Colonic mucosa (tissue), 4 donors: ENCODE measurements at regions not wholly inside any gene's neighbourhood (a gene's known extent, or its start where the extent isn't known, plus 50 kb on each side); places are given as distances from the start of the nearest gene placed in this dataset.

ENCODE experiments used
- DNase-seq: peaks from one replicate; pipeline ENCODE4 v3.0.0-alpha.2; 2020
- H3K27ac ChIP-seq: fragments of 200-600 bp; one replicate; pipeline ENCODE4 v1.8.0; 2021
- H3K27me3 ChIP-seq: fragments of 200-600 bp; one replicate; pipeline ENCODE4 v1.8.0; 2021
- H3K36me3 ChIP-seq: fragments of 200-600 bp; one replicate; pipeline ENCODE4 v1.8.0; 2021
- H3K4me1 ChIP-seq: fragments of 200-600 bp; one replicate; pipeline ENCODE4 v1.8.0; 2021; ENCODE audit warnings: mild to moderate bottlenecking
- H3K4me3 ChIP-seq: fragments of 200-600 bp; one replicate; pipeline ENCODE4 v1.8.0; 2021
- H3K9ac ChIP-seq, 2 donors: one replicate each; pipeline ENCODE4 v1.7.0; 2013; ENCODE audit warnings: control low read depth in 2 of 2, low read depth in 2 of 2, low read length in 2 of 2
- H3K9me3 ChIP-seq: fragments of 200-600 bp; one replicate; pipeline ENCODE4 v1.8.0; 2021
- CTCF ChIP-seq: fragments of 200-600 bp; IDR thresholded peaks from one replicate; pipeline ENCODE4 v1.8.0; 2022; ENCODE audit warnings: antibody characterized with exemption, mild to moderate bottlenecking
- intact Hi-C: fragments of 100-400 bp; cut with DNase I; formaldehyde crosslinking; loops from one replicate; pipeline ENCODE4 v1.14.1; 2022
- donor health status: healthy.
- donor health status: DM: no; HTN: no; CAD: no.
- donor health status: DM: no; HTN: no; CAD: no.

GRCh38 chr2:33672896-33673295 is 73.8 kb upstream of the FAM98A start:
- Histone ChIP-seq H3K9ac (no peak overlapping the region), H3K9me3 (no peaks in the 10 kb centered on the region), H3K4me1 (no peaks in the 10 kb centered on the region), H3K27me3 (no peaks in the 10 kb centered on the region), H3K36me3 (no peaks in the 10 kb centered on the region), H3K4me3 (no peak overlapping the region), H3K27ac (no peak overlapping the region)
- DNase-seq, result no peak
- intact Hi-C loops, result no loop called here
- no peak for TF ChIP-seq CTCF

GRCh38 chr2:33672389-33672788 is 73.3 kb upstream of the FAM98A start:
- intact Hi-C loops, result no loop called here
- no peak overlapping the region for H3K4me3 ChIP-seq
- H3K27ac ChIP-seq, result no peak overlapping the region
- H3K9ac ChIP-seq, result no peak overlapping the region
- no peaks in the 10 kb centered on the region for H3K27me3 ChIP-seq
- no peak for DNase-seq
- H3K9me3 ChIP-seq, result no peaks in the 10 kb centered on the region
- no peaks in the 10 kb centered on the region for H3K4me1 ChIP-seq
- no peak for TF ChIP-seq CTCF
- H3K36me3 ChIP-seq, result no peaks in the 10 kb centered on the region

- Histone ChIP-seq H3K27ac (no peak overlapping the region), H3K9me3 (no peaks in the 10 kb centered on the region), H3K4me3 (no peak overlapping the region), H3K27me3 (no peaks in the 10 kb centered on the region), H3K4me1 (no peaks in the 10 kb centered on the region), H3K9ac (no peak overlapping the region), H3K36me3 (no peaks in the 10 kb centered on the region)
- intact Hi-C loops, result no loop called here
- no peak for TF ChIP-seq CTCF
- DNase-seq, result no peak
Observed at GRCh38 chr2:33671198-33671597, 72.1 kb upstream of the FAM98A start.

GRCh38 chr2:33670392-33670937 is 71.4 kb upstream of the FAM98A start:
- Histone ChIP-seq H3K36me3 (no peaks in the 10 kb centered on the region), H3K4me1 (no peaks in the 10 kb centered on the region), H3K27me3 (no peaks in the 10 kb centered on the region), H3K27ac (no peak overlapping the region), H3K9ac (no peak overlapping the region), H3K4me3 (no peak overlapping the region), H3K9me3 (no peaks in the 10 kb centered on the region)
- intact Hi-C loops, result no loop called here
- no peak for TF ChIP-seq CTCF
- no peak for DNase-seq

- no peak for DNase-seq
- Histone ChIP-seq H3K36me3 (no peaks in the 10 kb centered on the region), H3K4me1 (no peaks in the 10 kb centered on the region), H3K4me3 (no peak overlapping the region), H3K9ac (no peak overlapping the region), H3K27ac (no peak overlapping the region), H3K9me3 (no peaks in the 10 kb centered on the region), H3K27me3 (no peaks in the 10 kb centered on the region)
- TF ChIP-seq CTCF, result no peak
- intact Hi-C loops, result no loop called here
Observed at GRCh38 chr2:33666879-33667278, 67.8 kb upstream of the FAM98A start.
